NT2/D1 (cell line): ENCODE measurements at regions not wholly inside any gene's neighbourhood (a gene's known extent, or its start where the extent isn't known, plus 50 kb on each side); places are given as distances from the start of the nearest gene placed in this dataset.

Source experiments
- DNase-seq: peaks from one replicate; pipeline ENCODE4 v3.0.0-alpha.2; 2011; ENCODE audit warnings: low read depth, low spot score
- H3K27me3 ChIP-seq: 2 replicates; pipeline ENCODE4 v1.6.0; 2011; ENCODE audit warnings: mild to moderate bottlenecking; ENCODE audit not compliant: insufficient read length, insufficient read depth
- H3K36me3 ChIP-seq: 2 replicates; pipeline ENCODE4 v1.6.1; 2011; ENCODE audit warnings: mild to moderate bottlenecking, low read length, mixed read lengths; ENCODE audit not compliant: insufficient read depth, insufficient read length
- H3K4me1 ChIP-seq: 2 replicates; pipeline ENCODE4 v1.5.1; 2011; ENCODE audit not compliant: insufficient read depth, insufficient read length
- H3K4me3 ChIP-seq: 2 replicates; pipeline ENCODE4 v1.5.1; 2011; ENCODE audit warnings: low read depth; ENCODE audit not compliant: insufficient read length
- H3K9ac ChIP-seq: 2 replicates; pipeline ENCODE4 v1.6.0; 2011; ENCODE audit warnings: low read depth; ENCODE audit not compliant: insufficient read length
- H3K9me3 ChIP-seq: 2 replicates; pipeline ENCODE4 v1.5.1; 2011; ENCODE audit warnings: mild to moderate bottlenecking, low read length; ENCODE audit not compliant: insufficient read depth
- SUZ12 ChIP-seq: IDR thresholded peaks from 2 replicates; pipeline ENCODE4 v1.6.1; 2011; ENCODE audit not compliant: insufficient read length, insufficient read depth; ENCODE audit errors: extremely low read depth
- YY1 ChIP-seq: IDR thresholded peaks from 2 replicates; pipeline ENCODE4 v1.6.1; 2011; ENCODE audit not compliant: insufficient read length, insufficient read depth
- ZNF274 ChIP-seq: IDR thresholded peaks from 2 replicates; pipeline ENCODE4 v1.6.1; 2011; ENCODE audit warnings: mild to moderate bottlenecking, low read depth, low read length

DNA sequence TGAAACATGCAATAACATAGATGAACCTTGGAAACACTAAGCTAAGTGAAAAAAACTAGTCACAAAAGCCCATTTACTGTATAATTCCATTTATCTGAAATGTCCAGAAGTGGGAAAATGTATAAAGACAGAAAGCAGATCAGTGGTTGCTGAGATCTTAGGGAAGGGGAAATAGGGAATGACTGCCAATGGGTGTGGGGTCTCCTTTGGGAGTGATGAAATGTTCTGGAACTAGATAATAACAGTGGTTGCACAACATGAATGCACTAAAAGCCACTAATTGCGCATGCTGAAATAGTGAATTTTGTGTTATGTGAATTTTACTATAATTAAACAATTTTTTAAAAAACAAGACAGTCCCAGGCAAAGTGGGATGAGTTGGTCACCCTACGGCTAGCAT, 472.8 kb downstream of the CCDC171 start:
- DNase-seq: no peak
- no peaks in the 10 kb centered on the region for H3K36me3 ChIP-seq
- no peak overlapping the region for H3K4me3 ChIP-seq
- TF ChIP-seq ZNF274 (no peak), YY1 (no peak), SUZ12 (no peak)
- no peaks in the 10 kb centered on the region for H3K9me3 ChIP-seq
- no peaks in the 10 kb centered on the region for H3K27me3 ChIP-seq
- no peaks in the 10 kb centered on the region for H3K4me1 ChIP-seq
- no peak overlapping the region for H3K9ac ChIP-seq

DNA sequence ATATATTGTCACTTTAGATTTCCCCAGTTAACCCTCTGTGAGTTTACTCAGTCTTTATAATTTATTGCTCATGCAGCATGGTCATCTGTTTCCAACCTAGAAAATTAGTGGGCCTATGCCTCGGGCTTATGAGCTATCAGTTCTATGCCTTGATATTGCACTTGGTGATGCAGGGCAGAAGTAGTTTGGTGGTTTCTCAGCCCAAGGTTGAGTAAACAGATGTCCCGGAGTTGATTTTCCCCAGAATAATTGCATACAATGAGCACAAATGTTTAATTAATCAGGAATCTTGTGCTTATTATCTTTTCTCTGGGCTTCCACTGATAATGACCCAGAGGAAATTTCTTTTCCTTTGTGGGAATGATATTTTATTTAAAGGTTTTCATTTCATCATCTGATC, 474.0 kb downstream of the CCDC171 start:
- no peak for DNase-seq
- no peak overlapping the region for H3K4me3 ChIP-seq
- no peaks in the 10 kb centered on the region for H3K36me3 ChIP-seq
- H3K27me3 ChIP-seq: no peaks in the 10 kb centered on the region
- H3K4me1 ChIP-seq: no peaks in the 10 kb centered on the region
- no peak overlapping the region for H3K9ac ChIP-seq
- TF ChIP-seq YY1 (no peak), SUZ12 (no peak), ZNF274 (no peak)
- no peaks in the 10 kb centered on the region for H3K9me3 ChIP-seq

DNA sequence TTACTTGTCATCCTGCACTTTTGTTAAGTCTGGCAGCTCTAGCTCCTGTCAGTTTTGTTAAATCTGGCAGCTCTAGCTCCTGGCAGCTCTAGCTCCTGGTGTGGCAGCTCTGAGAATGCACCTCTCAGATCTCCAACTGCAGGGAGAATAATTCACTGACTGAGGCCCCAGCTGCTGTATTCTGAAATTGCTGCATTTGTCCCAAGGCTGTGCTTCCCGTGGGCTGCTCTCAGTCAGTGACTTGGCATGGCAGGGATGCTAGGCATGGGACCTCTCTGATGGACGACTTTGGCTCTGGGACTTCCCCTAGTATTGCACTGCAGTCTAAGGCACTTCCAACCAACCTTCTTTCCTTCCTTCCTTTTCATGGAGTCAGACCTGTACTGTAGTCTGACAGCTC, 475.7 kb downstream of the CCDC171 start:
- Histone ChIP-seq H3K27me3 (no peaks in the 10 kb centered on the region), H3K9ac (no peak overlapping the region), H3K4me1 (no peaks in the 10 kb centered on the region), H3K36me3 (no peaks in the 10 kb centered on the region), H3K4me3 (no peak overlapping the region), H3K9me3 (no peaks in the 10 kb centered on the region)
- no peak for DNase-seq
- TF ChIP-seq YY1: no peak
- no peak for TF ChIP-seq ZNF274
- no peak for TF ChIP-seq SUZ12

DNA sequence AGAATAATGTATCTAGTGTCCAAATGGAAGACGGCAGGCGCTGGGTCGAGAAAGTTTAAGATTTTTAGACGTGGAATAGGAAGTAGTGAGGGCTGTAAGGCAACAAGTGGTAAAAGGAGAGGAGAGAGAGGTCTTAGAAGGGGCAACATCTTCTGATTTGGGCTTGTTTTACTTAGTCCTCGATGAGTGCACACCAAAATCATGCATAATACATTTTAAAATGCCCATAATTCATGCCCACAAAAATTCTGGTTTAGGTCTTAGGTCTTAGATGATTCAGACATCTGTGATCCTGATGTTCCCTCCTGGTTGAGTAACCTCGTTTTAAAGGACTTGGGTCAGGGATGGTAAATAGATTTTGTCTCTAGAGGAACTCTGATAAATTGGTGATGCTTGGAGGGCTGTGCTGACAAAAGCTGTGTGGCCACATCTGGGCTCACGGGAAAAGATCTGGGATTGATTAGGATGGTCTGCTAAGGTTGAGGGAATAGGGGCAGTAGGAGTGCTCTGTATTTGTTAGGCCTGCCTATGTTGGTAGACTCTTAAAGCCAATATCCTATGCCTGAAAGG, 476.3 kb downstream of the CCDC171 start:
- DNase-seq: no peak
- H3K9me3 ChIP-seq: no peaks in the 10 kb centered on the region
- no peak for TF ChIP-seq ZNF274
- TF ChIP-seq SUZ12: no peak
- TF ChIP-seq YY1: no peak
- no peak overlapping the region for H3K4me3 ChIP-seq
- no peaks in the 10 kb centered on the region for H3K4me1 ChIP-seq
- no peaks in the 10 kb centered on the region for H3K36me3 ChIP-seq
- no peak overlapping the region for H3K9ac ChIP-seq
- H3K27me3 ChIP-seq: no peaks in the 10 kb centered on the region

DNA sequence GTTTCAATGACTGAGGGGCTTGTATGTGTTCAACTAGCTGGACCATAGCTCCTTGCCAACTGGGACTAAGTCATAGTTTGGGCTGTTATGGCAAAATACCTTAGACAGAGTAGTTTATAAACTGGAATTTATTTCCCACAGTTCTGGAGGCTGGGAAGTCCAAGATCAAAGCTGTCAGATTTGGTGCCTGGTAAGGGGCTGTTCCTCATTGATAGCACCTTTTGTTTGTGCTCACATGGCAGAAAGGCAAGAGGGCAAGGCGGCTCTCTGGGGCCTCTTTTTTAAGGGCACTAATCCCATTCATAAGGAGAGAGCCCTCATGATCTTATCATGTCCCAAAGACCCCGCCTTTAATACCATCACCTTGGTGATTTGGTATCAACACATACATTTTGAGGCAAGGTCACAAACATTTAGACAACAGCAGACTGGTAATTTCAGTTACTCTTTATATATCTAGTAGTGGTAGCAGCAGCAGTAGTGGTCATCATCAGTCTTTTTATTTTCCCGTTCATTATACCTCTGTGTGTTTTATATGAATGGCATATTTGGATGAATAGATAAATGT, 477.0 kb downstream of the CCDC171 start:
- TF ChIP-seq YY1 (no peak), SUZ12 (no peak), ZNF274 (no peak)
- no peaks in the 10 kb centered on the region for H3K27me3 ChIP-seq
- DNase-seq: no peak

DNA sequence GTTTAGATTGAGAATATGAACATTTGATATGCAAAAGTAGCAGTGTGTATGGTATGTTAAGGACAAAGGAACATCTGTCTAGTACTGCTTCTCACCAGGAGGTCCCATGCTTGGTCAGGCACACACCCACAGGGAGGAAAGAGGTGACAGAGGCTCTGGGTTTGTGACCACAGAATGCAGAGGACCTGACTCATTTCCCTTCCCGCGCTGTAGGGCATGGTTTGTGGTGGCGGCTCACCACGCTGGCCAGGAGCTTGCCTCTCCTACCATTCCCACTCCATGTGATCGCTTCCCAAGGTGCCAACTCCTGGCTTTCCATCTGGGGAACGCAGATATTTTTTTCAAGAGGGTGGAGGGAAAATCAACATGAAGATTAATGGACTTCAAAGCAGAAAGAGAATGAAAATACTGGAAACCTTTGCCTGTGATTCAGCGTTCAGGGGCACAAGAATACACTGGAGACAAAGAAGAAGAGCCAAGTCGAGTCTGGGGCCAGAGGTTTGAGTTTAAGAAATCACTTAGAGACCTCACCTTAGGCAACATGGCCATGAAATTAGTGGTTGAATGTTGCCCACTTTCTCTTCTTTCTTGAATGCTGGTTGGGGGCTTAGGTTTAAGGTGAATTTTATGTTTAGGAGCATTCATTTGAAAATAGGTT, 477.8 kb downstream of the CCDC171 start:
- Histone ChIP-seq H3K4me1 (no peaks in the 10 kb centered on the region), H3K27me3 (no peaks in the 10 kb centered on the region), H3K4me3 (no peak overlapping the region), H3K9me3 (no peaks in the 10 kb centered on the region), H3K9ac (no peak overlapping the region), H3K36me3 (no peaks in the 10 kb centered on the region)
- no peak for TF ChIP-seq SUZ12
- TF ChIP-seq ZNF274: no peak
- TF ChIP-seq YY1: no peak
- DNase-seq: no peak

More for the DNA sequence above, 477.0 kb downstream of the CCDC171 start:
- no peaks in the 10 kb centered on the region for H3K4me1 ChIP-seq
- H3K36me3 ChIP-seq: no peaks in the 10 kb centered on the region
- H3K4me3 ChIP-seq: no peak overlapping the region
- H3K9ac ChIP-seq: no peak overlapping the region
- no peaks in the 10 kb centered on the region for H3K9me3 ChIP-seq

DNA sequence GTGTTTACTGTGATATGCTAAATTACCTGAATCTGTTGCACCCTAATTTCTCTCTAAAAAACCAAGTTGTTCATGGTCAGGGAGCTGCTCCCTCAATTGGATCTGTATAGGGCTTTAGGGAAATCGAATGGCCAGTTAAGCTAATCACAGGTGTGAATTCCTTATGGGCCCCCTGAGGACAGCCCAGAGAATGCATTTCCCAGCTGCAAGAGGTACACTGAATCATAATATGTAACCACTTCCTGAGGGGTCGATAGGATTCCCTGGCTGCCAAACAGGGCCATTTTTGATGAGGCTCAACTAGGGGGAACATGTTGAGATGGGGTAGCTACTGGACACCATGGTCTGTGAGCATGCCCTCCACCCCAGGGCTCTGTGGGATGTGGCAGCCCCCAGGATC, 478.6 kb downstream of the CCDC171 start:
- Histone ChIP-seq H3K4me1 (no peaks in the 10 kb centered on the region), H3K9ac (no peak overlapping the region), H3K36me3 (no peaks in the 10 kb centered on the region), H3K4me3 (no peak overlapping the region), H3K9me3 (no peaks in the 10 kb centered on the region), H3K27me3 (no peaks in the 10 kb centered on the region)
- no peak for DNase-seq
- TF ChIP-seq YY1 (no peak), ZNF274 (no peak), SUZ12 (no peak)
